KMS-11 (cell line): ENCODE measurements at regions not wholly inside any gene's neighbourhood (a gene's known extent, or its start where the extent isn't known, plus 50 kb on each side); places are given as distances from the start of the nearest gene placed in this dataset.

Experiments used
- H2AFZ ChIP-seq: fragments of 200-600 bp; sonication (generic); 2 replicates; pipeline ENCODE4 v1.6.1; 2016; ENCODE audit warnings: antibody characterized with exemption, mixed run types, low read depth
- H3K27ac ChIP-seq: fragments of 200-600 bp; sonication (generic); 2 replicates; pipeline ENCODE4 v1.6.1; 2016; ENCODE audit warnings: mild to moderate bottlenecking, mixed run types
- H3K27me3 ChIP-seq: fragments of 200-600 bp; sonication (generic); 2 replicates; pipeline ENCODE4 v1.6.1; 2017; ENCODE audit warnings: mild to moderate bottlenecking, low read depth, mixed run types, moderate library complexity; ENCODE audit not compliant: insufficient read depth
- H3K36me3 ChIP-seq: fragments of 200-600 bp; sonication (generic); 2 replicates; pipeline ENCODE4 v1.6.1; 2017; ENCODE audit warnings: mild to moderate bottlenecking, mixed run types; ENCODE audit not compliant: insufficient read depth
- H3K4me1 ChIP-seq: fragments of 200-600 bp; sonication (generic); 2 replicates; pipeline ENCODE4 v1.6.1; 2016; ENCODE audit warnings: mild to moderate bottlenecking, low read depth, mixed run types; ENCODE audit not compliant: poor library complexity, severe bottlenecking
- H3K4me2 ChIP-seq: fragments of 200-600 bp; sonication (generic); 2 replicates; pipeline ENCODE4 v1.7.0; 2016; ENCODE audit warnings: mild to moderate bottlenecking, mixed run types
- H3K4me3 ChIP-seq: fragments of 200-600 bp; sonication (generic); IDR thresholded peaks from 2 replicates; pipeline ENCODE4 v1.6.1; 2017; ENCODE audit warnings: low read depth, low read length, mixed read lengths; ENCODE audit not compliant: insufficient read depth
- H3K79me2 ChIP-seq: fragments of 200-600 bp; sonication (generic); 2 replicates; pipeline ENCODE4 v1.6.1; 2016; ENCODE audit warnings: low read depth, mixed run types; ENCODE audit not compliant: insufficient read depth
- H3K9ac ChIP-seq: fragments of 200-600 bp; sonication (generic); 2 replicates; pipeline ENCODE4 v1.6.1; 2016; ENCODE audit warnings: mild to moderate bottlenecking, mixed run types
- H4K20me1 ChIP-seq: fragments of 200-600 bp; sonication (generic); 2 replicates; pipeline ENCODE4 v1.6.1; 2016; ENCODE audit warnings: mild to moderate bottlenecking, mixed run types; ENCODE audit not compliant: insufficient read depth
- TF ChIP-seq, protein P1 (sequence below): fragments of 200-600 bp; sonication (generic); conservative IDR thresholded peaks from 2 replicates; pipeline ENCODE4 v1.6.1; 2017; ENCODE audit warnings: low read depth, mild to moderate bottlenecking, antibody characterized with exemption, low read length, moderate library complexity, mixed read lengths

DNA sequence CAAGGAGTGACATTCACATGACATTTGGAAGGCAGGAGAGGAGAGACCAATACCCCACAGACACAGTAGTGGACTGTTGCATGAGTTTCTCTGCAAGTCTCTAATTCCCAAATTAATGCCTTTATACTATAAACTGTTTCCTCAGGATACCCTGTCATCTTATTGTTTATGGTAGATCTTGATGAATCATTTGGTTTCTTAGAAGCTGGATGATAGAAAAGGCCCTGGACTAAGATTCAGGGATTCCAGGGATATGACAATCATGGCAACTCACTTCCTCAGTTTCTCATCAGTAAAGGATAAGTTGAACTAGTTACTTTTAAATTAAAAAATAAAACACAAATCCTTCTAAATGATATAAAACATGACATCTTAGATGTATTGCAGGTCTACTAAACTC lies 292.5 kb downstream of the TDRD15 start:
- H3K4me1 ChIP-seq = no peaks in the 10 kb centered on the region
- TF ChIP-seq, protein P1, sequence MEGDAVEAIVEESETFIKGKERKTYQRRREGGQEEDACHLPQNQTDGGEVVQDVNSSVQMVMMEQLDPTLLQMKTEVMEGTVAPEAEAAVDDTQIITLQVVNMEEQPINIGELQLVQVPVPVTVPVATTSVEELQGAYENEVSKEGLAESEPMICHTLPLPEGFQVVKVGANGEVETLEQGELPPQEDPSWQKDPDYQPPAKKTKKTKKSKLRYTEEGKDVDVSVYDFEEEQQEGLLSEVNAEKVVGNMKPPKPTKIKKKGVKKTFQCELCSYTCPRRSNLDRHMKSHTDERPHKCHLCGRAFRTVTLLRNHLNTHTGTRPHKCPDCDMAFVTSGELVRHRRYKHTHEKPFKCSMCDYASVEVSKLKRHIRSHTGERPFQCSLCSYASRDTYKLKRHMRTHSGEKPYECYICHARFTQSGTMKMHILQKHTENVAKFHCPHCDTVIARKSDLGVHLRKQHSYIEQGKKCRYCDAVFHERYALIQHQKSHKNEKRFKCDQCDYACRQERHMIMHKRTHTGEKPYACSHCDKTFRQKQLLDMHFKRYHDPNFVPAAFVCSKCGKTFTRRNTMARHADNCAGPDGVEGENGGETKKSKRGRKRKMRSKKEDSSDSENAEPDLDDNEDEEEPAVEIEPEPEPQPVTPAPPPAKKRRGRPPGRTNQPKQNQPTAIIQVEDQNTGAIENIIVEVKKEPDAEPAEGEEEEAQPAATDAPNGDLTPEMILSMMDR = no peak
- H3K36me3 ChIP-seq = no peaks in the 10 kb centered on the region
- H3K4me3 ChIP-seq = no peak overlapping the region
- H4K20me1 ChIP-seq = no peaks in the 10 kb centered on the region
- H2AFZ ChIP-seq = no peak overlapping the region
- no peak overlapping the region for H3K27ac ChIP-seq
- H3K9ac ChIP-seq = no peak overlapping the region
- no peaks in the 10 kb centered on the region for H3K27me3 ChIP-seq
- H3K4me2 ChIP-seq = no peak overlapping the region
- no peaks in the 10 kb centered on the region for H3K79me2 ChIP-seq

DNA sequence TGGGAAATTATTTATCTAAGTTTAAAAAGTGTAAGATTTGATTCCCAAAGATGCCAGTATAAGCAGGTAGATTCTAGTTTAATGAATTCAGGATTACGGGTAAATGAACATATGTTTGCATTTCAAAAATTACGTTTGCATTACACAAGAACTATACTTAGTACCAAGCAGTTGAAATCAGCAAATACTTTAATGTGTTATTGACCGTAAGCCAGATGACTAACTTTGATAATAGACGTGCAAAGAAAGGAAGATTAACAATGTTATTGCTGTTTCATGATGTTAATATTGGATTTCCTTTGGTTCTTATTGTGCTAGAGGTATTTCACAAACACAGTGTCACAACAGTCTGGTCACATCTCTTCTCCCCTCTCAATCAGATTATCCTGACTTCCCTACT lies 294.7 kb downstream of the TDRD15 start:
- Histone ChIP-seq H3K27me3 (no peaks in the 10 kb centered on the region), H3K4me1 (no peaks in the 10 kb centered on the region), H3K4me3 (no peak overlapping the region), H3K4me2 (no peak overlapping the region), H3K36me3 (no peaks in the 10 kb centered on the region), H4K20me1 (no peaks in the 10 kb centered on the region), H3K27ac (no peak overlapping the region), H3K79me2 (no peaks in the 10 kb centered on the region), H2AFZ (no peak overlapping the region), H3K9ac (no peak overlapping the region)
- TF ChIP-seq, protein P1 = no peak

DNA sequence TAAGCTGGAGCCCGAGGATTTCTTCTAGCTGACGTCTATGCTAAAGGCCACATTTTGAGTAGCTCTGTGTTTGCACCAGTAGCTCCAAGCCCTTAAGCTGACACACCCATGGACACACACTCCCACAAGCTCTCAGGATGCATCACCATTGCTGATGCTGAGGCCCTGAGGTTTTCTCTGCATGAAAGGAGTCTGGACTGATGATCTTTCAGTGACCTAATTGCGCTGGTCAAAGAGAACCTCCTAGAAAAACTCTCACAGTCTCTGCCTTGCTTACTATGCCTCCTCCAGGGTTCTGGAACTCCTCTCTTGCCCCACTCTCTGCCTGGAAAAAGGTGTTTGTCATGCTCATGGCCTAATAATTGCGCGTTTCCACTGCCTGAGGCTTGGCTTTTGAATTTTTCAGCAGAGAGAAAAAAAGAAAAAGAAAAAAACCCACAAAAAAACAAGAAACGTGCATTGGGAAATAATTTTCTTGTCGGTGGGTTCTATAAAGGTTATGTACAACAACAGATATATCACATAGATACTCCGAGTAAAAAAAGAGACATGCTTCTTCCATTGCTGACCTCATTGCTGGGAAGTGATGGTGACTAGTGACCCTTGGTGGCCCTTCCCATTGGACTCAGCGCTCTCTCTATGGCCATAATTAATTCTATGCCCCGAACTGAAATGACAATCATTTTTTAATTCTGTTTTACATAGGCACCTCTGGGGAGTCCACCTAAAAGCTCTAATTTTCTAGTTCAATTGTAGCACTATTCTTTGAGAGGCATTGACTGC lies 297.0 kb downstream of the TDRD15 start:
- Histone ChIP-seq H3K27ac (no peak overlapping the region), H2AFZ (no peak overlapping the region), H3K36me3 (no peaks in the 10 kb centered on the region), H3K27me3 (no peaks in the 10 kb centered on the region), H3K4me3 (no peak overlapping the region), H3K4me2 (no peak overlapping the region), H3K9ac (no peak overlapping the region), H4K20me1 (no peaks in the 10 kb centered on the region), H3K79me2 (no peaks in the 10 kb centered on the region), H3K4me1 (no peaks in the 10 kb centered on the region)
- TF ChIP-seq, protein P1 = no peak

DNA sequence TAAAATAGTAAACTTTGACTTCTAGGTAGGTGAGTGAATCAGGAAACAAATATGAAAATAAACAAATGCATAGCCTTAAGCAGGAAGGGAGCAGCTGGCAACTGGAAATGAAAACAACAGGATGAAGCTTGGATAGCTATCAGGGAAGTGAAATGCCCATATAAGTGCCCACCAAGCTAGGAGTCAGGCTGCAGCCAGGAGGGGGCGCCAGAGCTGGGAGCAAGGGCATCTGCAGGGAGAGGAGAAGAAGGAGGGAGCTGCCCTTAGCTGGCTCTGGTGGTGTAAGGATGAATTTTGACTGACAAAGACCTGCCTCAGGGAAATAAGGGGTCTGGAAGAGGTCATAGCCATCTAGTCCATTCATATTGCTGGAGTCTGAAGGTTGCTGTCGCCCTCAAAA lies 298.3 kb downstream of the TDRD15 start:
- H3K79me2 ChIP-seq = no peaks in the 10 kb centered on the region
- H3K36me3 ChIP-seq = no peaks in the 10 kb centered on the region
- H3K27me3 ChIP-seq = no peaks in the 10 kb centered on the region
- no peak overlapping the region for H3K4me2 ChIP-seq
- H2AFZ ChIP-seq = no peak overlapping the region
- H3K4me1 ChIP-seq = no peaks in the 10 kb centered on the region
- no peak overlapping the region for H3K9ac ChIP-seq
- TF ChIP-seq, protein P1 = peak; percentile 53
- no peak overlapping the region for H3K27ac ChIP-seq
- H3K4me3 ChIP-seq = no peak overlapping the region
- no peaks in the 10 kb centered on the region for H4K20me1 ChIP-seq
